HEK293 (cell line): ENCODE measurements at regions not wholly inside any gene's neighbourhood (a gene's known extent, or its start where the extent isn't known, plus 50 kb on each side); places are given as distances from the start of the nearest gene placed in this dataset.

Source experiments
- ZBTB26 ChIP-seq: fragments of 450-650 bp; formaldehyde crosslinking; optimal IDR thresholded peaks from 2 replicates; pipeline ENCODE3; 2016; ENCODE audit warnings: missing biosample characterization, mild to moderate bottlenecking, missing genetic modification characterization
- ZNF214 ChIP-seq: fragments of 450-650 bp; formaldehyde crosslinking; IDR thresholded peaks from 2 replicates; pipeline ENCODE4 v1.5.1; 2017; ENCODE audit warnings: missing biosample characterization, mild to moderate bottlenecking, missing genetic modification characterization, borderline replicate concordance
- ZNF521 ChIP-seq: fragments of 450-650 bp; formaldehyde crosslinking; IDR thresholded peaks from 2 replicates; pipeline ENCODE4 v1.5.1; 2017; ENCODE audit warnings: missing biosample characterization, mild to moderate bottlenecking, missing genetic modification characterization
- TF ChIP-seq, protein P1 (sequence below): fragments of 450-650 bp; formaldehyde crosslinking; IDR thresholded peaks from 2 replicates; pipeline ENCODE4 v1.5.1; 2016; ENCODE audit warnings: missing biosample characterization, missing genetic modification characterization
- TF ChIP-seq, protein P2 (sequence below): fragments of 450-650 bp; formaldehyde crosslinking; IDR thresholded peaks from 2 replicates; pipeline ENCODE4 v1.5.1; 2016; ENCODE audit warnings: missing biosample characterization, missing genetic modification characterization

GRCh38 chr15:70563561-70564095 is 199.7 kb downstream of the UACA start:
- TF ChIP-seq ZNF521 = no peak
- TF ChIP-seq, protein P1, sequence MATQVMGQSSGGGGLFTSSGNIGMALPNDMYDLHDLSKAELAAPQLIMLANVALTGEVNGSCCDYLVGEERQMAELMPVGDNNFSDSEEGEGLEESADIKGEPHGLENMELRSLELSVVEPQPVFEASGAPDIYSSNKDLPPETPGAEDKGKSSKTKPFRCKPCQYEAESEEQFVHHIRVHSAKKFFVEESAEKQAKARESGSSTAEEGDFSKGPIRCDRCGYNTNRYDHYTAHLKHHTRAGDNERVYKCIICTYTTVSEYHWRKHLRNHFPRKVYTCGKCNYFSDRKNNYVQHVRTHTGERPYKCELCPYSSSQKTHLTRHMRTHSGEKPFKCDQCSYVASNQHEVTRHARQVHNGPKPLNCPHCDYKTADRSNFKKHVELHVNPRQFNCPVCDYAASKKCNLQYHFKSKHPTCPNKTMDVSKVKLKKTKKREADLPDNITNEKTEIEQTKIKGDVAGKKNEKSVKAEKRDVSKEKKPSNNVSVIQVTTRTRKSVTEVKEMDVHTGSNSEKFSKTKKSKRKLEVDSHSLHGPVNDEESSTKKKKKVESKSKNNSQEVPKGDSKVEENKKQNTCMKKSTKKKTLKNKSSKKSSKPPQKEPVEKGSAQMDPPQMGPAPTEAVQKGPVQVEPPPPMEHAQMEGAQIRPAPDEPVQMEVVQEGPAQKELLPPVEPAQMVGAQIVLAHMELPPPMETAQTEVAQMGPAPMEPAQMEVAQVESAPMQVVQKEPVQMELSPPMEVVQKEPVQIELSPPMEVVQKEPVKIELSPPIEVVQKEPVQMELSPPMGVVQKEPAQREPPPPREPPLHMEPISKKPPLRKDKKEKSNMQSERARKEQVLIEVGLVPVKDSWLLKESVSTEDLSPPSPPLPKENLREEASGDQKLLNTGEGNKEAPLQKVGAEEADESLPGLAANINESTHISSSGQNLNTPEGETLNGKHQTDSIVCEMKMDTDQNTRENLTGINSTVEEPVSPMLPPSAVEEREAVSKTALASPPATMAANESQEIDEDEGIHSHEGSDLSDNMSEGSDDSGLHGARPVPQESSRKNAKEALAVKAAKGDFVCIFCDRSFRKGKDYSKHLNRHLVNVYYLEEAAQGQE = no peak
- TF ChIP-seq ZNF214 = no peak
- TF ChIP-seq, protein P2, sequence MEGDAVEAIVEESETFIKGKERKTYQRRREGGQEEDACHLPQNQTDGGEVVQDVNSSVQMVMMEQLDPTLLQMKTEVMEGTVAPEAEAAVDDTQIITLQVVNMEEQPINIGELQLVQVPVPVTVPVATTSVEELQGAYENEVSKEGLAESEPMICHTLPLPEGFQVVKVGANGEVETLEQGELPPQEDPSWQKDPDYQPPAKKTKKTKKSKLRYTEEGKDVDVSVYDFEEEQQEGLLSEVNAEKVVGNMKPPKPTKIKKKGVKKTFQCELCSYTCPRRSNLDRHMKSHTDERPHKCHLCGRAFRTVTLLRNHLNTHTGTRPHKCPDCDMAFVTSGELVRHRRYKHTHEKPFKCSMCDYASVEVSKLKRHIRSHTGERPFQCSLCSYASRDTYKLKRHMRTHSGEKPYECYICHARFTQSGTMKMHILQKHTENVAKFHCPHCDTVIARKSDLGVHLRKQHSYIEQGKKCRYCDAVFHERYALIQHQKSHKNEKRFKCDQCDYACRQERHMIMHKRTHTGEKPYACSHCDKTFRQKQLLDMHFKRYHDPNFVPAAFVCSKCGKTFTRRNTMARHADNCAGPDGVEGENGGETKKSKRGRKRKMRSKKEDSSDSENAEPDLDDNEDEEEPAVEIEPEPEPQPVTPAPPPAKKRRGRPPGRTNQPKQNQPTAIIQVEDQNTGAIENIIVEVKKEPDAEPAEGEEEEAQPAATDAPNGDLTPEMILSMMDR = no peak
- no peak for TF ChIP-seq ZBTB26 (tag by site-specific recombination)
